ENCODE measurements at regions not wholly inside any gene's neighbourhood (a gene's known extent, or its start where the extent isn't known, plus 50 kb on each side); places are given as distances from the start of the nearest gene placed in this dataset.

GRCh38 chr21:18831942-18832676 lies 428.5 kb upstream of the TMPRSS15 start:
- H3K27ac ChIP-seq (ENCODE audit: extremely low read depth, low read depth, low read length), result no peak overlapping the region

More at GRCh38 chr21:18831942-18832676, 428.5 kb upstream of the TMPRSS15 start:
- ATAC-seq (no peak), DNase-seq (ENCODE audit: extremely low read depth in 1 of 4, low spot score in 3 of 4) (no peak), FAIRE-seq (no peak)
- Histone ChIP-seq H3K79me2 (ENCODE audit: control insufficient read depth, insufficient read depth, low read length) (no peaks in the 10 kb centered on the region), H4K20me1 (replicated peaks; ENCODE audit: control insufficient read depth, insufficient read depth, low read length) (no peaks in the 10 kb centered on the region), H3K9ac (ENCODE audit: insufficient read depth in 1 of 2, low read depth in 2 of 2, low read length in 2 of 2) (no peak overlapping the region), H3K9me1 (ENCODE audit: control insufficient read depth, insufficient read depth, low read length) (no peaks in the 10 kb centered on the region), H3K36me3 (ENCODE audit: control insufficient read depth, insufficient read depth, low read length) (no peaks in the 10 kb centered on the region), H2AFZ (ENCODE audit: low read depth, low read length) (no peak overlapping the region), H3K27me3 (ENCODE audit: control insufficient read depth in 2 of 2, insufficient read depth in 2 of 2, low read length in 2 of 2) (no peaks in the 10 kb centered on the region), H3K4me1 (replicated peaks in 1 of 2; ENCODE audit: control insufficient read depth in 2 of 2, insufficient read depth in 2 of 2, low read length in 2 of 2) (no peaks in the 10 kb centered on the region), H3K9me3 (replicated peaks; ENCODE audit: control insufficient read depth, insufficient read depth, low read depth, low read length) (no peaks in the 10 kb centered on the region; the same call in 1 of the 2 replicates), H3K4me3 (no peak overlapping the region), H3K4me2 (ENCODE audit: insufficient read depth, low read length) (no peak overlapping the region)
- ChIA-PET POLR2A (no interaction called here), CTCF (ENCODE audit: low intra/inter-chr PET ratio) (no interaction called here)
- TF ChIP-seq KLF13 (tag; IDR thresholded peaks at IDR 0.05; ENCODE audit: borderline replicate concordance, low read depth), result no peak
- TF ChIP-seq MCM5 (IDR thresholded peaks at IDR 0.05; ENCODE audit: low read depth), result no peak
- no peak for TF ChIP-seq ZNF239 (CRISPR knock-in tag; IDR thresholded peaks at IDR 0.05)
- TF ChIP-seq TFE3 (CRISPR knock-in tag; IDR thresholded peaks at IDR 0.05), result no peak
- TF ChIP-seq, protein P1, sequence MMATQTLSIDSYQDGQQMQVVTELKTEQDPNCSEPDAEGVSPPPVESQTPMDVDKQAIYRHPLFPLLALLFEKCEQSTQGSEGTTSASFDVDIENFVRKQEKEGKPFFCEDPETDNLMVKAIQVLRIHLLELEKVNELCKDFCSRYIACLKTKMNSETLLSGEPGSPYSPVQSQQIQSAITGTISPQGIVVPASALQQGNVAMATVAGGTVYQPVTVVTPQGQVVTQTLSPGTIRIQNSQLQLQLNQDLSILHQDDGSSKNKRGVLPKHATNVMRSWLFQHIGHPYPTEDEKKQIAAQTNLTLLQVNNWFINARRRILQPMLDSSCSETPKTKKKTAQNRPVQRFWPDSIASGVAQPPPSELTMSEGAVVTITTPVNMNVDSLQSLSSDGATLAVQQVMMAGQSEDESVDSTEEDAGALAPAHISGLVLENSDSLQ (IDR thresholded peaks at IDR 0.05), result no peak
- TF ChIP-seq U2AF2 (optimal IDR thresholded peaks at IDR 0.05; ENCODE audit: low read depth, low read length), result no peak
- TF ChIP-seq NCOA1 (IDR thresholded peaks at IDR 0.05; ENCODE audit: low read depth), result no peak
- TF ChIP-seq ZFPM2 (CRISPR knock-in tag; IDR thresholded peaks at IDR 0.05), result no peak
- TF ChIP-seq TRIM24 (IDR thresholded peaks at IDR 0.05), result no peak
- TF ChIP-seq ZNF253 (CRISPR knock-in tag; conservative IDR thresholded peaks at IDR 0.05), result no peak
- TF ChIP-seq, protein P2, sequence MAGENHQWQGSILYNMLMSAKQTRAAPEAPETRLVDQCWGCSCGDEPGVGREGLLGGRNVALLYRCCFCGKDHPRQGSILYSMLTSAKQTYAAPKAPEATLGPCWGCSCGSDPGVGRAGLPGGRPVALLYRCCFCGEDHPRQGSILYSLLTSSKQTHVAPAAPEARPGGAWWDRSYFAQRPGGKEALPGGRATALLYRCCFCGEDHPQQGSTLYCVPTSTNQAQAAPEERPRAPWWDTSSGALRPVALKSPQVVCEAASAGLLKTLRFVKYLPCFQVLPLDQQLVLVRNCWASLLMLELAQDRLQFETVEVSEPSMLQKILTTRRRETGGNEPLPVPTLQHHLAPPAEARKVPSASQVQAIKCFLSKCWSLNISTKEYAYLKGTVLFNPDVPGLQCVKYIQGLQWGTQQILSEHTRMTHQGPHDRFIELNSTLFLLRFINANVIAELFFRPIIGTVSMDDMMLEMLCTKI (IDR thresholded peaks at IDR 0.05; ENCODE audit: partially characterized antibody), result no peak
- no peak for TF ChIP-seq SRSF1 (IDR thresholded peaks at IDR 0.05; ENCODE audit: low read depth, low read length)
- no peak for TF ChIP-seq MBD2 (IDR thresholded peaks at IDR 0.05; ENCODE audit: borderline replicate concordance, low read depth)
- in situ Hi-C loops (cut with MboI), result no loop called here
- 0% methylated on average over 2 of the region's 2 CpGs for WGBS (ENCODE audit: insufficient coverage, low coverage, missing lambda C conversion rate)
- no TSS peak for BruUV-seq (replicated peaks)
- intact Hi-C loops (cut with micrococcal nuclease), result no loop called here

Measured in K562 (cell line).